C4-2B (cell line): ENCODE measurements at regions not wholly inside any gene's neighbourhood (a gene's known extent, or its start where the extent isn't known, plus 50 kb on each side); places are given as distances from the start of the nearest gene placed in this dataset.

Experiments
- CTCF ChIP-seq: fragments of 450-650 bp; conservative IDR thresholded peaks from 2 replicates; pipeline ENCODE4 v1.5.1; 2017; ENCODE audit warnings: mild to moderate bottlenecking
- ZFX ChIP-seq: fragments of 450-650 bp; IDR thresholded peaks from 2 replicates; pipeline ENCODE4 v1.6.1; 2017

- TF ChIP-seq CTCF (no peak), ZFX (no peak)
These were observed 169.1 kb downstream of the HS3ST3B1 start for GRCh38 chr17:14469971-14470370.
